Osteoblast (primary cell): ENCODE measurements at regions not wholly inside any gene's neighbourhood (a gene's known extent, or its start where the extent isn't known, plus 50 kb on each side); places are given as distances from the start of the nearest gene placed in this dataset.

Experiments
- DNase-seq: peaks from one replicate; pipeline ENCODE4 v3.0.0; 2011; ENCODE audit warnings: low spot score, mixed read lengths; ENCODE audit not compliant: insufficient read length; ENCODE audit errors: missing footprints
- H2AFZ ChIP-seq: 2 replicates; pipeline ENCODE4 v1.6.0; 2011; ENCODE audit warnings: mild to moderate bottlenecking, low read length
- H3K27ac ChIP-seq: 2 replicates; pipeline ENCODE4 v1.5.1; 2011; ENCODE audit warnings: mild to moderate bottlenecking, low read depth, low read length, moderate library complexity
- H3K27me3 ChIP-seq: 2 replicates; pipeline ENCODE4 v1.6.0; 2012; ENCODE audit warnings: mild to moderate bottlenecking, control low read depth, inconsistent platforms, low read length, moderate library complexity; ENCODE audit not compliant: insufficient read depth
- H3K36me3 ChIP-seq: 2 replicates; pipeline ENCODE4 v1.5.1; 2011; ENCODE audit warnings: mild to moderate bottlenecking, low read length, control low read depth, moderate library complexity; ENCODE audit not compliant: insufficient read depth
- H3K4me1 ChIP-seq: 2 replicates; pipeline ENCODE4 v1.5.1; 2011; ENCODE audit warnings: mild to moderate bottlenecking, low read length, control low read depth, moderate library complexity; ENCODE audit not compliant: insufficient read depth
- H3K4me2 ChIP-seq: 2 replicates; pipeline ENCODE4 v1.6.0; 2011; ENCODE audit warnings: mild to moderate bottlenecking, low read length; ENCODE audit not compliant: insufficient read depth
- H3K4me3 ChIP-seq: fragments of 200-600 bp; sonication (generic); 3 replicates; pipeline ENCODE4 v1.5.1; 2012; ENCODE audit warnings: mild to moderate bottlenecking, low read length, inconsistent platforms; ENCODE audit not compliant: insufficient read depth
- H3K79me2 ChIP-seq: 2 replicates; pipeline ENCODE4 v1.6.0; 2012; ENCODE audit warnings: mild to moderate bottlenecking, low read length, control low read depth, inconsistent platforms; ENCODE audit not compliant: insufficient read depth
- H3K9me3 ChIP-seq: 2 replicates; pipeline ENCODE4 v1.5.1; 2011; ENCODE audit warnings: low read depth, low read length, control low read depth
- H4K20me1 ChIP-seq: 2 replicates; pipeline ENCODE4 v1.6.0; 2012; ENCODE audit warnings: mild to moderate bottlenecking, low read length, control low read depth; ENCODE audit not compliant: insufficient read depth
- CTCF ChIP-seq: IDR thresholded peaks from 2 replicates; pipeline ENCODE4 v1.5.1; 2011; ENCODE audit warnings: mild to moderate bottlenecking, low read depth, low read length, moderate library complexity; ENCODE audit errors: extremely low read depth

- no peak overlapping the region for H3K4me2 ChIP-seq
- no peaks in the 10 kb centered on the region for H4K20me1 ChIP-seq
- TF ChIP-seq CTCF: no peak
- H3K36me3 ChIP-seq: no peaks in the 10 kb centered on the region
- no peak overlapping the region for H3K4me3 ChIP-seq
- H3K27me3 ChIP-seq: no peaks in the 10 kb centered on the region
- no peaks in the 10 kb centered on the region for H3K4me1 ChIP-seq
- H2AFZ ChIP-seq: no peak overlapping the region
- H3K9me3 ChIP-seq: no peaks in the 10 kb centered on the region
- no peak for DNase-seq
- no peak overlapping the region for H3K27ac ChIP-seq
- no peaks in the 10 kb centered on the region for H3K79me2 ChIP-seq
These were observed 158.2 kb downstream of the BUD13 start for GRCh38 chr11:116614306-116615210.

DNA sequence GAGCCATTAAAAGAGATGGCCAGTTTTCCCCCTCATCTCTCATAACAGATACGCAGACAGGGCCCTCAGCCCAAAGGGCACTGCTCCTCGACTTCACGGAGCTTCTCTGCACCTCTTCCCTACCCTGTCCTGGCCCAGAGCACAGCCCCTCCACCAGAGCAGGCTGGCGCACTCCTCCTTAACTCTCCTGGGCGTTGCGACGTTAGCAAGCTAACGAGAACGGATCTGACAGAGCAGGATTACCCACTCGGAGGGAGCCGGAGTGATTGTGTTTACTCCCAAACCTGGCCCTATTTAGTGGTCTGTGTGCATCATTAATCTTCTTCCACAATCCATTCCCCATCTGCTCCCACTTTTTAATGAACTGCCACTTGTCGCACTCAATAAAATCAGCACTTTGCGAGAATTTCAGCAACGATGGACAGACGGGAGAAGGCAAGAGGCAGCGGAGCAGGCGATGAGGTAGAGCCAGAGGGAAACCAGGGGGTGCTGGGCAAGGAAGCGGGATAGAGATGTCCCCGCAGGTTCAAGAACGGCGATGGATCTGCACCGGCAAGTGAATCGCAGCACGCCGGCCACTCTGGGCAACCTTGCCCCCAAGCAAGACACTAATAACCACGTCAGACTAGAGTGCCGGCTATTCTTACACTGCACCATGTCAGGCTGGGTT, 159.4 kb downstream of the BUD13 start:
- no peaks in the 10 kb centered on the region for H4K20me1 ChIP-seq
- TF ChIP-seq CTCF: no peak
- no peak overlapping the region for H3K4me3 ChIP-seq
- DNase-seq: no peak
- H3K27ac ChIP-seq: no peak overlapping the region
- H3K27me3 ChIP-seq: no peaks in the 10 kb centered on the region
- H3K4me2 ChIP-seq: no peak overlapping the region
- no peaks in the 10 kb centered on the region for H3K36me3 ChIP-seq
- no peak overlapping the region for H2AFZ ChIP-seq
- no peaks in the 10 kb centered on the region for H3K79me2 ChIP-seq
- no peaks in the 10 kb centered on the region for H3K4me1 ChIP-seq
- no peaks in the 10 kb centered on the region for H3K9me3 ChIP-seq

DNA sequence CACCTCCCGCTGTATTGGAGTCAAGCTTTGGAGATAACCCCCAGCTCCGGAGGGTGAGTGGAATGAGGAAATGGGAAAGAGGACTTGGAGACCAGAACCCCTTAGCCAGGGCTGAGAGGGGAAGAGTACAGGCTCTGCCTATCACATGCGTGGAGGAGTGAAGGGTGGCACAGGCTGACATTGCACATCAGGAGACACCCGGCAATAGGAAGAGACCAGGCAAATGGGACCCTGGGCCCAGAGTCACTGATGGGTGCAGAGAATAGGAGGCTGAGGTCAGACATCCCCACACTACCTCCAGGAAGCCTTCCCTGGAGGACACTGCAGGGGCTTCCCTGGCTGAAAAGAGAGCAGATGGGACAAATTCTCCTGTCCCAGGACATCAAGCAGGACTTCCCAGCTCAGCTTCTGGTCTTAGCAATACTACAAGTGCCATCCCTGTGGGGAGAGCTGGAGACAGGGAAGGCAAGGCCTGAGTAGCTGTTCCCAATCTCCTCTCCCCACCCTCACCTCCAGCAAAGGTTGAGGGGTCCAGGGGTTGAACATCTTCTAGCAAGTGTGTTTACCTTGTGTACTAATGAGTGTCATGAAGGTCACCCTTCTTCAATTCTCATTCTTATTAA, 160.7 kb downstream of the BUD13 start:
- no peak overlapping the region for H2AFZ ChIP-seq
- no peaks in the 10 kb centered on the region for H3K9me3 ChIP-seq
- H3K79me2 ChIP-seq: no peaks in the 10 kb centered on the region
- no peak for DNase-seq
- H3K4me2 ChIP-seq: no peak overlapping the region
- no peaks in the 10 kb centered on the region for H3K27me3 ChIP-seq
- no peaks in the 10 kb centered on the region for H3K4me1 ChIP-seq
- no peaks in the 10 kb centered on the region for H3K36me3 ChIP-seq
- H3K27ac ChIP-seq: no peak overlapping the region
- H4K20me1 ChIP-seq: no peaks in the 10 kb centered on the region
- TF ChIP-seq CTCF: no peak
- no peak overlapping the region for H3K4me3 ChIP-seq

DNA sequence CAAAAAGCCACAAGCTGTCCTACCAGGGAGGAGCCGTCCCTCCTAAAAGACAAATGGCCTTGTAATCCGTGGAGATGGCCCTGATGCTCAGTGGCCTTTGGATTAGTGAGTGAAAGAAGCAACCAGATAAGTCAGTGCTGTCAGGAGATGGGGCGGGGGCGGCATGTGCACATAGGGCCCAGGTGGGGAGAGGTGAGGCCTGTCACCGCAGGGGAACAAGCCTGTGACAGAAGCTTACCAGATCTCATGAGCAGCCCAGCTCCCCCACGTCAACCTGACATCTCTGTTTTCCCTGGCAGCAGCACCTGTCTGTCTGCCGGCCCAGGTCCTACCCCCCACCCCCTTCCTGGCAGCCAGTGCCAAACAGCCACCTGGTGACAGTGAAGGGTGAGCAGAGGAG, 162.6 kb downstream of the BUD13 start:
- H3K4me2 ChIP-seq: no peak overlapping the region
- H3K27ac ChIP-seq: no peak overlapping the region
- no peaks in the 10 kb centered on the region for H3K27me3 ChIP-seq
- H3K4me3 ChIP-seq: no peak overlapping the region
- H4K20me1 ChIP-seq: no peaks in the 10 kb centered on the region
- no peak for TF ChIP-seq CTCF
- DNase-seq: no peak
- H3K79me2 ChIP-seq: no peaks in the 10 kb centered on the region
- no peaks in the 10 kb centered on the region for H3K9me3 ChIP-seq
- no peaks in the 10 kb centered on the region for H3K4me1 ChIP-seq
- no peak overlapping the region for H2AFZ ChIP-seq
- H3K36me3 ChIP-seq: no peaks in the 10 kb centered on the region
